ENCODE measurements at regions not wholly inside any gene's neighbourhood (a gene's known extent, or its start where the extent isn't known, plus 50 kb on each side); places are given as distances from the start of the nearest gene placed in this dataset.

GRCh38 chr4:135949931-135950330 is 1582.4 kb downstream of the PCDH18 start:
- TF ChIP-seq CTCF (conservative IDR thresholded peaks at IDR 0.05; ENCODE audit: low read depth, low read length) (no peak), EZH2 (IDR thresholded peaks at IDR 0.05; ENCODE audit: borderline replicate concordance, low read depth, low read length, poor library complexity, severe bottlenecking) (no peak)

Data from A673 (cell line).